ENCODE measurements at regions not wholly inside any gene's neighbourhood (a gene's known extent, or its start where the extent isn't known, plus 50 kb on each side); places are given as distances from the start of the nearest gene placed in this dataset.
"Not testable (repeated sequence)": the region's sequence is repeated elsewhere in the genome, so short reads cannot be mapped to it uniquely, and the experiment has no call there.

GRCh38 chr11:38005597-38005996, 1407.6 kb upstream of the RAG2 start:
- H3K9me3 Mint-ChIP-seq, result no peaks in the 10 kb centered on the region

DNA sequence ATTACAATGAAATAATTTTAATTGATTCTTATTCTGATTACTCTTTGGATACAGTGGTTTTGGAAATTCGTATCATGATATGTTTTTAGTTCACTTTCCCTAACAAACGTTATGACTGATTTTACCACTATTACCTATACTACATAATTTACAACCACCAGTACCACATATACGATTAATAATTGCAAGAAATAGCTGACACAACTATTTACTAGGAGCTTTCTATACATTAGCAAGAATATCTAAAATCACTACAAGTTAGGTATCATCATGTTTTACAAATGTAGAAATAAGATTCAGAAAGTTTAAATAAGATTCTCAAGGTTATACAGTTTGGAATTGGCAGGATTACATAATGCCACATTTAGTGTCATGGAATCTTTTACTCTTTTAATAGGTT, 1401.1 kb upstream of the RAG2 start:
- no peak for DNase-seq
- Mint-ChIP-seq H3K27ac (no peak overlapping the region), H3K4me3 (no peak overlapping the region), H3K4me1 (no peaks in the 10 kb centered on the region), H3K36me3 (ENCODE audit: low read depth) (no peaks in the 10 kb centered on the region), H3K9me3 (peaks cover 2% of the 10 kb centered on the region), H3K27me3 (no peaks in the 10 kb centered on the region)
- POLR2A ChIA-PET, result no interaction called here
- CTCF ChIA-PET, result no interaction called here

More at GRCh38 chr11:38005597-38005996, 1407.6 kb upstream of the RAG2 start:
- no peak for DNase-seq
- no peak overlapping the region for H3K4me3 Mint-ChIP-seq
- no peaks in the 10 kb centered on the region for H3K36me3 Mint-ChIP-seq (ENCODE audit: low read depth)
- H3K27ac Mint-ChIP-seq, result no peak overlapping the region
- H3K27me3 Mint-ChIP-seq, result no peaks in the 10 kb centered on the region
- H3K4me1 Mint-ChIP-seq, result no peaks in the 10 kb centered on the region
- ChIA-PET CTCF (no interaction called here), POLR2A (no interaction called here)

DNA sequence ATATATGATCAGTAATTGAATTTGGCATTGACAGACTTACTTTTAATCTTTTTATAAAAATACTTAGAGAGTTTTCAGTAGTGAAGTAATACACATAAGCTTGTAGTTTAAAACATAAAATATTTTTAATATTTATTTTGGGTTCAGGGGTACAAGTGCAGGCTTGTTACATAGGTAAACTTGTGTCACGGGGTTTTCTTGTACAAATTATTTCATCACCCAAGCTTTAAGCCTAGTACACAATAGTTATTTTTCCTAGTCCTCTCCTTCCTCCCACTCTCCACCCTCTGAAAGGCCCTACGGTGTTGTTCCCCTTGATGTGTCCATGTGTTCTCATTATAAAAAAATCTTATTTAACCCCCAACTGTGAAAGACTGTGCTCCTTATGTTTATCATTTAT, 1397.8 kb upstream of the RAG2 start:
- H3K27ac Mint-ChIP-seq, result no peak overlapping the region
- peaks cover 2% of the 10 kb centered on the region for H3K9me3 Mint-ChIP-seq
- ChIA-PET CTCF (no interaction called here), POLR2A (no interaction called here)
- no peaks in the 10 kb centered on the region for H3K27me3 Mint-ChIP-seq
- no peak overlapping the region for H3K4me3 Mint-ChIP-seq
- no peak for DNase-seq
- no peaks in the 10 kb centered on the region for H3K4me1 Mint-ChIP-seq
- H3K36me3 Mint-ChIP-seq (ENCODE audit: low read depth), result no peaks in the 10 kb centered on the region

- no peaks in the 10 kb centered on the region for H3K4me1 Mint-ChIP-seq
- no peaks in the 10 kb centered on the region for H3K27me3 Mint-ChIP-seq
- H3K4me3 Mint-ChIP-seq, result no peak overlapping the region
- DNase-seq, result no peak
- no peak overlapping the region for H3K27ac Mint-ChIP-seq
- H3K36me3 Mint-ChIP-seq (ENCODE audit: low read depth), result no peaks in the 10 kb centered on the region
- POLR2A ChIA-PET, result no interaction called here
- CTCF ChIA-PET, result no interaction called here
- H3K9me3 Mint-ChIP-seq, result no peaks in the 10 kb centered on the region
Observed at GRCh38 chr11:37988031-37988430, 1390.0 kb upstream of the RAG2 start.

- Mint-ChIP-seq H3K4me1 (no peaks in the 10 kb centered on the region), H3K4me3 (no peak overlapping the region), H3K9me3 (no peaks in the 10 kb centered on the region), H3K27ac (no peak overlapping the region), H3K36me3 (ENCODE audit: low read depth) (no peaks in the 10 kb centered on the region), H3K27me3 (no peaks in the 10 kb centered on the region)
- DNase-seq, result no peak
- ChIA-PET POLR2A (no interaction called here), CTCF (no interaction called here)
Observed at GRCh38 chr11:37984991-37985390, 1387.0 kb upstream of the RAG2 start.

DNA sequence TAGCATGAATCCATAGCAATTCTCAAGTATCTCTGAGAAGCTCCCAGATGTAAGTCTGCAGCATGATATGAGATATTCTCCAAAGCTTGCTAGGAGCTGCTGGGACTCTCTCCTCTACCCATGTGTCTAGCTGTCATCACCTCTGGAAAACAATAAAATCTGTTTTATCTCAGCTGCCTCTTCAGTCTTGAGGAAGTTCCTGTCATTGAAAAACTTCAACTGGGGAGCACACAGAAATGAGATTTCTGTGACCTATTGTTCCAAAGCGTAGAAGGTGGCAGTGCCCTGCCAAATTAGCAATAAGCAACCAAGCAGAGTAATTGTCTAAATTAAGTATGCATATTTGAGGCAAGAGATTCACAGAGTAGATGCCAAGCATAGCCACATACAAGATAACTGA, 1380.6 kb upstream of the RAG2 start:
- Mint-ChIP-seq H3K36me3 (ENCODE audit: low read depth) (no peaks in the 10 kb centered on the region), H3K27me3 (no peaks in the 10 kb centered on the region), H3K4me3 (no peak overlapping the region), H3K9me3 (no peaks in the 10 kb centered on the region), H3K4me1 (no peaks in the 10 kb centered on the region), H3K27ac (no peak overlapping the region)
- DNase-seq, result no peak
- CTCF ChIA-PET, result no interaction called here
- POLR2A ChIA-PET, result interaction anchor here (0.7 kb wide), 1 partner anchor 45 kb away, joined by 3 read pairs; no protein-coding TSS in a partner anchor

DNA sequence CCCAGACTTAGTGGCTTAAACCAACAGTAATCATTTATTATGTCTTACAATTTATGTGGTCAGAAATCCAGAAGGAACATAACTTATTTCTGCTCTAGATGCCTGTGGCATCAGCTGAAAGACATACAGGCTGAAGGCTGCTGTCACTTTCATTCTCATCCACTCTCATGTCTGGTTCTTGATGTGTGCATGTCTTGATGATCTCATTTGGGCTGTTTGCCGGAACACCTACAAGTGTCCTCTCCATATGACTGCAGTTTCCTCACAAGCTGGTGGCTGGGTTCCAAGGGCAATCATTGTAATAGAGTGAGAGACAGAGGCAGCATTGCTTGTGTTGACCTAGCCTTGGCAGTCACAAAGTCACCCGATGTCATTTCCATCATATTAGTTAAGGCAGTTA, 1375.9 kb upstream of the RAG2 start:
- ChIA-PET CTCF (no interaction called here), POLR2A (no interaction called here)
- DNase-seq, result no peak
- H3K36me3 Mint-ChIP-seq (ENCODE audit: low read depth), result no peaks in the 10 kb centered on the region
- H3K9me3 Mint-ChIP-seq, result peaks cover 10% of the 10 kb centered on the region
- H3K4me3 Mint-ChIP-seq, result no peak overlapping the region
- no peak overlapping the region for H3K27ac Mint-ChIP-seq
- H3K4me1 Mint-ChIP-seq, result no peaks in the 10 kb centered on the region
- no peaks in the 10 kb centered on the region for H3K27me3 Mint-ChIP-seq

DNA sequence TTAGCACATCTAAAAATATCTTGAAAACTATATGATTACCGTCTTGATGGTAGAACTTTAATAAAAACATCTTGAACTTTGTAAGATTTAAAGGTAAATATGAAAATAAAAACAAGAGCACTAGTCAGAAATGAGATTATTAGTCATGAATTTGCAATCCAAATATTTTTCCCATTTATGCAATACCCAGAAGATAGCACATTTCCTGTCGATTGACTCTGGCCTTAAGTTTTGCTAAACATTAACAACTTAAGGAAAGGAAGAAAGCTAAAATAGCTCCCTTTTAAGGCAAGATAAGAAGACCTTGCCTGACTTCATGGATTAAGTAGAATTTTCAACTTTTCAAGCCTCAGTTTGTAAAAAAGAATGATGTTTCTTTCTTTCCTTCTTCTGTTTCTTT, 1374.7 kb upstream of the RAG2 start:
- no peak overlapping the region for H3K4me3 Mint-ChIP-seq
- H3K27me3 Mint-ChIP-seq, result no peaks in the 10 kb centered on the region
- H3K4me1 Mint-ChIP-seq, result no peaks in the 10 kb centered on the region
- DNase-seq, result no peak
- H3K9me3 Mint-ChIP-seq, result peaks cover 10% of the 10 kb centered on the region
- H3K27ac Mint-ChIP-seq, result no peak overlapping the region
- no peaks in the 10 kb centered on the region for H3K36me3 Mint-ChIP-seq (ENCODE audit: low read depth)
- ChIA-PET CTCF (no interaction called here), POLR2A (no interaction called here)

GRCh38 chr11:37969336-37969735, 1371.3 kb upstream of the RAG2 start:
- CTCF ChIA-PET; H3K36me3 Mint-ChIP-seq (ENCODE audit: low read depth): not testable (repeated sequence)

DNA sequence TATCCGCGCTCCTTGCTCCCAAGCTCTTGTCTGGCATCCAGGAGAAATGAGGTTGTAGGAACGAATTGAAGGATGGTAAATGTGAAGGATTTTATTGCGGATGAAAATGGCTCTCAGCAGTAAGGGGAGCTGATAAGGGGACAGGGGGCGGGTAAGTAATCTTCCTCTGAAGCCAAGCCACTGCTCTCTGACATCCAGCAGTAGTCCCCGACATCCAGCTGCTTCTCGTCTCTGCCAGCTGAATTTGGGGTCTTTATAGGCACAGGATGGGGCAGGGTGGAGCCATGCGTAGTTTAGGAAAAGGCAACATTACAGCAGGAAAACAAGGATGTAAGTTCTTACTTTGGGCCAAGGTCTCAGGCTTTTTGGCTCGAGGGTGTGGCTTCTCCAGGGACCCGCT, 1370.1 kb upstream of the RAG2 start:
- Mint-ChIP-seq H3K27me3 (no peaks in the 10 kb centered on the region), H3K27ac (no peak overlapping the region), H3K36me3 (ENCODE audit: low read depth) (no peaks in the 10 kb centered on the region), H3K9me3 (peaks cover 10% of the 10 kb centered on the region), H3K4me1 (no peaks in the 10 kb centered on the region), H3K4me3 (no peak overlapping the region)
- CTCF ChIA-PET, result no interaction called here
- DNase-seq, result no peak
- POLR2A ChIA-PET, result no interaction called here

More at GRCh38 chr11:37969336-37969735, 1371.3 kb upstream of the RAG2 start:
- H3K4me3 Mint-ChIP-seq, H3K4me1 Mint-ChIP-seq, H3K27ac Mint-ChIP-seq, DNase-seq, POLR2A ChIA-PET, H3K27me3 Mint-ChIP-seq: not testable (repeated sequence)
- peaks cover 10% of the 10 kb centered on the region for H3K9me3 Mint-ChIP-seq

DNA sequence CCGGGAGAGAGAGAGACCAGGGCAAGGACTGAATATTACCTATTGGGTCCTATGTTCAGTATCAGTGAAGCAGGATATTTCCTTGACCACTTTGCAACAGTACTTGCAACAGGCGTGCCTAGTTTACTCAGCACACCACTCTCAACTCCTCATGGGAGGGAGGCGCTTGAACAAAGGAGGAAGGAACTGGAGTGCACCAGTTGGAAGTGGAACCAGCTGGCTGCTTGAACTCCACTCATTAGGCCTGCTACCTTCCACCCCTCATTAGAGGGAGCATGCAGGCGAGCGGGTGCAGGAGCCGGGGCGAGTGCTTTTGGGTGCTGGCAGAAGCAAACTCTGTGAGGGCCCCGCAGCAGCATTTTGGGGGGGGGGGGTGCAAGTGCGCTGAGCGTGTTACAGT, 1369.6 kb upstream of the RAG2 start:
- Mint-ChIP-seq H3K36me3 (ENCODE audit: low read depth) (no peaks in the 10 kb centered on the region), H3K4me3 (no peak overlapping the region), H3K27ac (no peak overlapping the region), H3K4me1 (no peaks in the 10 kb centered on the region), H3K27me3 (no peaks in the 10 kb centered on the region), H3K9me3 (peaks cover 10% of the 10 kb centered on the region)
- no peak for DNase-seq
- ChIA-PET CTCF (no interaction called here), POLR2A (no interaction called here)

- ChIA-PET CTCF (no interaction called here), POLR2A (no interaction called here)
- no peak for DNase-seq
- Mint-ChIP-seq H3K27ac (no peak overlapping the region), H3K27me3 (no peaks in the 10 kb centered on the region), H3K4me1 (no peaks in the 10 kb centered on the region), H3K9me3 (peaks cover 5% of the 10 kb centered on the region), H3K36me3 (ENCODE audit: low read depth) (no peaks in the 10 kb centered on the region), H3K4me3 (no peak overlapping the region)
Observed at GRCh38 chr11:37963440-37963839, 1365.4 kb upstream of the RAG2 start.

- no peaks in the 10 kb centered on the region for H3K36me3 Mint-ChIP-seq (ENCODE audit: low read depth)
- POLR2A ChIA-PET, result no interaction called here
- CTCF ChIA-PET, result no interaction called here
- H3K4me1 Mint-ChIP-seq, result no peaks in the 10 kb centered on the region
- DNase-seq, result no peak
- peaks cover 17% of the 10 kb centered on the region for H3K9me3 Mint-ChIP-seq
- no peak overlapping the region for H3K4me3 Mint-ChIP-seq
- no peak overlapping the region for H3K27ac Mint-ChIP-seq
- H3K27me3 Mint-ChIP-seq, result no peaks in the 10 kb centered on the region
Observed at GRCh38 chr11:37957717-37958116, 1359.7 kb upstream of the RAG2 start.

DNA sequence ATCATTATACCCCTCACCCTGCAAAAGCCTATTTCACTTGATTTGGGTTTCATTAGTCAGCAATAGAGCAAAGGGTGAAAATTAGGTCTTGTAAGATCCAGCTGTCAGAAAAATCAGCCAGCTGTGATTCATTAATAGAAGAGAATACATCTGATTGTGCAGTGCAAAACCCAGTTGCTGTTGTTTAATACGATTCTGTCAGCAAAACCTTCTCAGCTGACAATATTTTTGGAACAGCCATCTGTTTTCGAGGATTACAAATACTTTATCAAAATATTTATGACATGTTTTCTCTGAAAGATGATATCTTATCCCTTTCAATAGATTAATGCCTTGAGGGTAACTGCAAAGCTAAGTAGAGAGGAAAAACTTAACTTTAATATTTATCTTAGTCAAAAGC, 1354.0 kb upstream of the RAG2 start:
- POLR2A ChIA-PET, result no interaction called here
- Mint-ChIP-seq H3K27me3 (no peaks in the 10 kb centered on the region), H3K9me3 (peaks cover 5% of the 10 kb centered on the region), H3K27ac (no peak overlapping the region), H3K36me3 (ENCODE audit: low read depth) (no peaks in the 10 kb centered on the region), H3K4me3 (no peak overlapping the region), H3K4me1 (no peaks in the 10 kb centered on the region)
- no peak for DNase-seq
- CTCF ChIA-PET, result no interaction called here

GRCh38 chr11:37948258-37948657, 1350.2 kb upstream of the RAG2 start:
- Mint-ChIP-seq H3K36me3 (ENCODE audit: low read depth) (no peaks in the 10 kb centered on the region), H3K4me1 (no peaks in the 10 kb centered on the region), H3K27ac (no peak overlapping the region), H3K4me3 (no peak overlapping the region), H3K27me3 (no peaks in the 10 kb centered on the region), H3K9me3 (peaks cover 3% of the 10 kb centered on the region)
- ChIA-PET POLR2A (no interaction called here), CTCF (no interaction called here)
- no peak for DNase-seq
